Astrocyte (in vitro differentiated cells and primary cell): ENCODE measurements at regions not wholly inside any gene's neighbourhood (a gene's known extent, or its start where the extent isn't known, plus 50 kb on each side); places are given as distances from the start of the nearest gene placed in this dataset.

Source experiments
- DNase-seq: peaks from one replicate; pipeline ENCODE4 v3.0.0-alpha.2; 2010; ENCODE audit warnings: low read depth
- FAIRE-seq: peaks from 2 replicates; lab custom pipeline; 2011; peaks lifted over from hg19 to GRCh38; lab: Jason Lieb, UNC
- H2AFZ ChIP-seq: 2 replicates; pipeline ENCODE4 v1.6.0; 2012; ENCODE audit warnings: low read depth, low read length, inconsistent platforms
- H3K27ac ChIP-seq: 2 replicates; pipeline ENCODE4 v1.5.1; 2011; ENCODE audit warnings: low read depth, low read length, inconsistent platforms
- H3K27me3 ChIP-seq: 2 replicates; pipeline ENCODE4 v1.6.0; 2011; ENCODE audit warnings: low read length, inconsistent platforms; ENCODE audit not compliant: insufficient read depth
- H3K36me3 ChIP-seq: 2 replicates; pipeline ENCODE4 v1.5.1; 2011; ENCODE audit warnings: low read length, inconsistent platforms; ENCODE audit not compliant: insufficient read depth
- H3K4me1 ChIP-seq: 2 replicates; pipeline ENCODE4 v1.5.1; 2011; ENCODE audit warnings: low read length, inconsistent platforms; ENCODE audit not compliant: insufficient read depth
- H3K4me2 ChIP-seq: 2 replicates; pipeline ENCODE4 v1.6.0; 2012; ENCODE audit warnings: low read length, inconsistent platforms
- H3K4me3 ChIP-seq: 2 replicates; pipeline ENCODE4 v1.5.1; 2011; ENCODE audit warnings: low read depth, mild to moderate bottlenecking, low read length, inconsistent platforms; ENCODE audit not compliant: insufficient read depth
- H3K79me2 ChIP-seq: 2 replicates; pipeline ENCODE4 v1.6.0; 2012; ENCODE audit warnings: mild to moderate bottlenecking, low read length, inconsistent platforms; ENCODE audit not compliant: insufficient read depth
- H3K9ac ChIP-seq: 2 replicates; pipeline ENCODE4 v1.6.0; 2012; ENCODE audit warnings: mild to moderate bottlenecking, low read length, inconsistent platforms
- H3K9me3 ChIP-seq: 2 replicates; pipeline ENCODE4 v1.5.1; 2012; ENCODE audit warnings: low read depth, mild to moderate bottlenecking, low read length, inconsistent platforms; ENCODE audit not compliant: insufficient read depth
- H4K20me1 ChIP-seq: 2 replicates; pipeline ENCODE4 v1.6.0; 2012; ENCODE audit warnings: low read length, inconsistent platforms; ENCODE audit not compliant: insufficient read depth
- H3K27ac Mint-ChIP-seq: one replicate; pipeline ENCODE4 v1.8.0; 2021; ENCODE audit warnings: mild to moderate bottlenecking, mixed read lengths; ENCODE audit not compliant: unreplicated experiment
- H3K27me3 Mint-ChIP-seq: one replicate; pipeline ENCODE4 v1.8.0; 2021; ENCODE audit warnings: low read depth, mixed read lengths; ENCODE audit not compliant: unreplicated experiment
- H3K36me3 Mint-ChIP-seq: one replicate; pipeline ENCODE4 v1.8.0; 2021; ENCODE audit warnings: low read depth, mixed read lengths; ENCODE audit not compliant: unreplicated experiment
- H3K4me1 Mint-ChIP-seq: one replicate; pipeline ENCODE4 v1.8.0; 2021; ENCODE audit warnings: low read depth, mixed read lengths; ENCODE audit not compliant: unreplicated experiment
- H3K4me3 Mint-ChIP-seq: one replicate; pipeline ENCODE4 v1.8.0; 2021; ENCODE audit warnings: mild to moderate bottlenecking, moderate library complexity, mixed read lengths; ENCODE audit not compliant: unreplicated experiment
- H3K9me3 Mint-ChIP-seq: one replicate; pipeline ENCODE4 v1.8.0; 2021; ENCODE audit warnings: mild to moderate bottlenecking, mixed read lengths; ENCODE audit not compliant: unreplicated experiment
- EZH2 ChIP-seq: IDR thresholded peaks from 2 replicates; pipeline ENCODE4 v1.6.1; 2012; ENCODE audit warnings: mild to moderate bottlenecking, low read length, inconsistent platforms; ENCODE audit not compliant: insufficient read depth
- TF ChIP-seq, protein P1 (sequence below): IDR thresholded peaks from 2 replicates; pipeline ENCODE4 v1.5.1; 2011; ENCODE audit warnings: low read depth, mild to moderate bottlenecking, inconsistent platforms, low read length, moderate library complexity; ENCODE audit not compliant: insufficient read depth

DNA sequence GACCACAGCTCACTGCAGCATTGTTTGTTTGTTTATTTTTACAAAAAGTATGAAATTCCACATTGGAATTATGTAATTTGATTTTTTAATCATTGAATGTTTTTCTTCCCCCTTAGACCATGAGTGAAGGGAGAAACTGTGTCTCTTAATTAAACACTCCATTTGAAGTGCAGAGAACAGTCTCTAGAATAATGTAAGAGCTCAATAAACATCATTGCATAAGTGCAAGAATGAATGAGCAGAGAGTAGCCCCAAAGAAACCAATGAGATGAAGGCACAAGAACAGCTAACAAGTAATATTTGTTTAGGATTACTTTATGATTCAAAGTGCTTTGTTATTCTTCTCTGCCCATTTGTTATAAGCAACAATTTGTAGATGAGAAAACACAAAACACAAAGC, 921.3 kb upstream of the LCORL start:
- H4K20me1 ChIP-seq, result no peaks in the 10 kb centered on the region
- no peak overlapping the region for H2AFZ ChIP-seq
- H3K79me2 ChIP-seq, result no peaks in the 10 kb centered on the region
- no peak overlapping the region for H3K9ac ChIP-seq
- no peak for DNase-seq
- Mint-ChIP-seq H3K4me1 (peaks cover 9% of the 10 kb centered on the region), H3K27me3 (no peaks in the 10 kb centered on the region), H3K9me3 (no peaks in the 10 kb centered on the region), H3K4me3 (no peak overlapping the region), H3K27ac (no peak overlapping the region), H3K36me3 (no peaks in the 10 kb centered on the region)
- no peak for TF ChIP-seq EZH2
- TF ChIP-seq, protein P1, sequence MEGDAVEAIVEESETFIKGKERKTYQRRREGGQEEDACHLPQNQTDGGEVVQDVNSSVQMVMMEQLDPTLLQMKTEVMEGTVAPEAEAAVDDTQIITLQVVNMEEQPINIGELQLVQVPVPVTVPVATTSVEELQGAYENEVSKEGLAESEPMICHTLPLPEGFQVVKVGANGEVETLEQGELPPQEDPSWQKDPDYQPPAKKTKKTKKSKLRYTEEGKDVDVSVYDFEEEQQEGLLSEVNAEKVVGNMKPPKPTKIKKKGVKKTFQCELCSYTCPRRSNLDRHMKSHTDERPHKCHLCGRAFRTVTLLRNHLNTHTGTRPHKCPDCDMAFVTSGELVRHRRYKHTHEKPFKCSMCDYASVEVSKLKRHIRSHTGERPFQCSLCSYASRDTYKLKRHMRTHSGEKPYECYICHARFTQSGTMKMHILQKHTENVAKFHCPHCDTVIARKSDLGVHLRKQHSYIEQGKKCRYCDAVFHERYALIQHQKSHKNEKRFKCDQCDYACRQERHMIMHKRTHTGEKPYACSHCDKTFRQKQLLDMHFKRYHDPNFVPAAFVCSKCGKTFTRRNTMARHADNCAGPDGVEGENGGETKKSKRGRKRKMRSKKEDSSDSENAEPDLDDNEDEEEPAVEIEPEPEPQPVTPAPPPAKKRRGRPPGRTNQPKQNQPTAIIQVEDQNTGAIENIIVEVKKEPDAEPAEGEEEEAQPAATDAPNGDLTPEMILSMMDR, result no peak
- no peaks in the 10 kb centered on the region for H3K4me1 ChIP-seq
- H3K9me3 ChIP-seq, result no peaks in the 10 kb centered on the region
- no peak overlapping the region for H3K4me2 ChIP-seq
- H3K27ac ChIP-seq, result no peak overlapping the region
- no peaks in the 10 kb centered on the region for H3K36me3 ChIP-seq
- no peak overlapping the region for H3K4me3 ChIP-seq
- H3K27me3 ChIP-seq, result no peaks in the 10 kb centered on the region
- FAIRE-seq, result no peak

GRCh38 chr4:18938343-18939099, 917.0 kb upstream of the LCORL start:
- no peak overlapping the region for H3K4me3 ChIP-seq
- TF ChIP-seq, protein P1, result no peak
- H3K27me3 Mint-ChIP-seq, result no peaks in the 10 kb centered on the region
- H3K4me1 Mint-ChIP-seq, result peaks cover 13% of the 10 kb centered on the region
- no peaks in the 10 kb centered on the region for H3K4me1 ChIP-seq
- H3K27me3 ChIP-seq, result no peaks in the 10 kb centered on the region
- no peaks in the 10 kb centered on the region for H4K20me1 ChIP-seq
- H3K9me3 Mint-ChIP-seq, result no peaks in the 10 kb centered on the region
- no peaks in the 10 kb centered on the region for H3K36me3 ChIP-seq
- H3K27ac ChIP-seq, result no peak overlapping the region
- FAIRE-seq (no peak), DNase-seq (peak; percentile 10)
- H3K4me2 ChIP-seq, result no peak overlapping the region
- H3K9me3 ChIP-seq, result no peaks in the 10 kb centered on the region
- no peaks in the 10 kb centered on the region for H3K79me2 ChIP-seq
- no peak overlapping the region for H3K9ac ChIP-seq
- H3K4me3 Mint-ChIP-seq, result no peak overlapping the region
- H3K27ac Mint-ChIP-seq, result peak overlapping the region; percentile 8
- H2AFZ ChIP-seq, result no peak overlapping the region
- no peaks in the 10 kb centered on the region for H3K36me3 Mint-ChIP-seq

DNA sequence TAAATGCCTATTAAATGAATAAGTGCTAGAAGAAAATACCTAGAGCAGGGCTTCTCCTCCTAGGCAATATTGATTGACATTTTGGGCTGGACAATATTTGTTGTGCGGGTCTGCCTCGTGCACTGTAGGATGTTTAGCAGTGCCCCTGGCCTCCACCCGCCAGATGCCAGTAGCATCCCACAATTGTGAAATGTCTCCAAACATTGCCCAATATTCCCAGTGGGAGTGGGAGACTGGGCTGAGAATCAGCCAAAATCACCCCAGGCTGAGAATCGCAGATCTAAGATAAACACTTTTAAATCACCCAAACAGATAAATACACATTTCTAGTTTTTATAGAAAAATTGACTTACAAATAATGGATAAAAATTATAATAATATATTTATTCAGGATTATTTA, 916.2 kb upstream of the LCORL start:
- Histone ChIP-seq H3K4me3 (no peak overlapping the region), H3K27ac (no peak overlapping the region), H3K4me1 (no peaks in the 10 kb centered on the region), H3K27me3 (no peaks in the 10 kb centered on the region), H2AFZ (no peak overlapping the region), H3K36me3 (no peaks in the 10 kb centered on the region), H3K4me2 (no peak overlapping the region), H3K79me2 (no peaks in the 10 kb centered on the region), H4K20me1 (no peaks in the 10 kb centered on the region), H3K9ac (no peak overlapping the region), H3K9me3 (no peaks in the 10 kb centered on the region)
- Mint-ChIP-seq H3K9me3 (no peaks in the 10 kb centered on the region), H3K36me3 (no peaks in the 10 kb centered on the region), H3K4me1 (peaks cover 13% of the 10 kb centered on the region), H3K4me3 (no peak overlapping the region), H3K27me3 (no peaks in the 10 kb centered on the region), H3K27ac (no peak overlapping the region)
- FAIRE-seq (no peak), DNase-seq (no peak)
- TF ChIP-seq, protein P1, result no peak
- no peak for TF ChIP-seq EZH2
